ENCODE measurements at regions not wholly inside any gene's neighbourhood (a gene's known extent, or its start where the extent isn't known, plus 50 kb on each side); places are given as distances from the start of the nearest gene placed in this dataset.

GRCh38 chrX:20595928-20596575 lies 329.3 kb upstream of the RPS6KA3 start:
- no peak for DNase-seq

DNA sequence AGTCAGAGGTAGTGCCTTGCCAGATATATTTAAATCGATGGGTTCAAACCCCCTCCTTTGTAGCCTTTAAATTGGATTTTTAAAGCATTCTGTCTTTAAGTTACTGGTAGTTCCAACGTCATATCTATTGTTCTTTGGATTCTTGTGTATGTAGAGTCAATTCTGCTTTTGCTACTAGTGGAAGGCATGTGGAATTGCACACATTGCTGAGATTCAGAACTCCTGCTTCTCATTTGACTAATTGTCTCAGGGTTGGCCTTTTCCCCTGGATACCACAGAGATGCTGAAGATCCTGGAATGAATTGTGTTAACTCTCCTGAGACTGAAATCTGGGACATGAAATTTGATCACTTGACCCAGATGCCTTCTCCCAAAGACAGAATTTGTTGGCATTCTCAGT lies 328.3 kb upstream of the RPS6KA3 start:
- no peak for DNase-seq

DNA sequence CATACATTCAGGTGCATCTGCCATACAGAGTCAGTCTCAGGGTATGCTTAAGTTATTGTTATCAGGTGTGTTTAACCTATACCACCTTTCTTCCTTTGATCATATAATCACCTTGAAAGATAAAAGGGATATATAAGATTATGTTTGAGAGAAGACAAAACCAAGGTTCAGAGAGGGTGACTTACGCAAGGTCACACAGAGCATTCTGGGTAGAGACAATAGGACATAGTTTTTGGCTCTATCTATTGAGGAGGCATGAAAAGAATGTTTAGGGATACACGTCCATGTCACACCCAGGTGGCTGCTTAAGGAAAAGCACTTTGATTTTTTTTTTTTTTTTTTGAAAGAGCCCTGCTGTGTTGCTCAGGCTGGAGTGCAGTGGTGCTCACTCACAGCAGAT lies 327.1 kb upstream of the RPS6KA3 start:
- DNase-seq: no peak

GRCh38 chrX:20593402-20593801 lies 326.7 kb upstream of the RPS6KA3 start:
- DNase-seq: no peak

GRCh38 chrX:20591246-20591645 lies 324.5 kb upstream of the RPS6KA3 start:
- DNase-seq: no peak

GRCh38 chrX:20585782-20586181 lies 319.1 kb upstream of the RPS6KA3 start:
- DNase-seq: no peak

GRCh38 chrX:20571611-20572010 lies 304.9 kb upstream of the RPS6KA3 start:
- DNase-seq: no peak

DNA sequence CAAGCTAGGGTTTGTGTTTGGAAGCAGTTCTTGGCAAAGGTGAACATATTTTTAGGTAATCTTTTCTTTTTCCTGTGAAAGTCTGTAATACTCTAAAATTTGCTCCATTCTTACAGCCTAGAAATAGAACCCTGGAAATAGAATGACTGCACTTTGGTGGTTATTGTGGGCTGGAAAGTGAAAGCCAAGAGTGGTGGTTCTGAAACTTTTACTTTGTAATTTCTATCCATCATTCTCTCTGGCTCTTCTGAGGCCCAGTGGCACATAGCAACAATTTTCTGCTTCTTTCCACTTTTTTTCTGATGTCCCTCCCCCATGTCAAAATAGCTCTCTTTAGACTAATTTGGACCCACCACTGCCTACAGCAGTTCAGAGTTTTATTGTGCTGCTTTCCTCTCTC lies 300.4 kb upstream of the RPS6KA3 start:
- no peak for DNase-seq

GRCh38 chrX:20547611-20548051 lies 280.9 kb upstream of the RPS6KA3 start:
- no peak for DNase-seq

DNA sequence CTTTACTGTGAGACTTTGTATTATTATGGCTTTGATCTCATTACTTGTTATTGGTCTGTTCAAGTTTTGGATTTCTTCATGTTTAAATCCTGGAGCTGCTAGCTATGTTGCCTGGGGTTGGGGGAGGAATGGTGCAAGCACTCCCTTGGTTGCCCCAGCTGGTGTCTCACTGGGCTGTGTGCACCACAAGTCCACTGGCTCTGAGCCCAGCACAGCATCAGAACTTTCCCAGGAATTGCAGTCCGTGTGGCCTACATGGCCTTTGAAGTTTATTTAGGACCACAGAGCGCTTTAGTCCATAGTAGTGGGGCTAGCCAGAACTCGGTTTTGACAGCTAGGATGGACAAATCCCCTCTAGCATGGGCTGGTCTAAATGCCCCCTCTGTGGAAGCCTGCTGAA lies 278.8 kb upstream of the RPS6KA3 start:
- DNase-seq: no peak

DNA sequence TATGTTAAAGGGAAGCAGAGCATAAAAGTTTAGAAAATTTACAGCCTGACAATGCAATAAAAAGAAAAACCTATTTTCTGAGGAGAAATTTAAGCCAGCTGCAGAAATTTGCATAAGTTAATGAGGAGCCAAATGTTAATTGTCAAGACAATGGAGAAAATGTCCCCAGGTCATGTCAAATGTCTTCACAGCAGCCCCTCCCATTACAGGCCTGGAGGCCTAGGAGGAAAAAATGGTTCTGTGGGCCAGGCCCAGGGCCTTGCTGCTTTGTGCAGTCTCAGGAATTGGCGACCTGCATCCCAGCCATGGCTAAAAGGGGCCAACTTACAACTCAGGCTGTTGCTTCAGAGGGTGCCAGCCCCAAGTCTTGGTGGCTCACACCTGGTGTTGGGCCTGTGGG lies 275.4 kb upstream of the RPS6KA3 start:
- no peak for DNase-seq

DNA sequence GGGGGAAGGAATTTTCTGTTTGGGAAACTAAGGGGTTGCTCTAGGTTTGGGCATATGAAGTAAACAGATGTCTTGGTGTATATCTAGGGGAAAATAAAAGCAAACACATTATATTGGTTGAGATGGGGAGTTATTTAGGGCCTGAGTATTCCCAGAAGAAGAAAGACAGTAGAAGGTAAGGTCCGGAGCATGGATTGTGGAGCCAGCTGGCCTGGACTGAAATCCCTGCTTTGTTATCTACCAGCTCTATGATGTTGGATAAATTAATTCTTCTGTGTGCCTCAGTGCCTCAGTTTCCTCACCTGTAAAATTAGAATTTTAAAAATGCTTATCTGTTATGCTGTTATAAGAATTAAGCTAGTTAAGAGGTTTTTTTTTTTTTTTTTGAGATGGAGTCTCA lies 272.3 kb upstream of the RPS6KA3 start:
- no peak for DNase-seq

- DNase-seq: no peak
Measured at GRCh38 chrX:20531667-20532066, 265.0 kb upstream of the RPS6KA3 start.

DNA sequence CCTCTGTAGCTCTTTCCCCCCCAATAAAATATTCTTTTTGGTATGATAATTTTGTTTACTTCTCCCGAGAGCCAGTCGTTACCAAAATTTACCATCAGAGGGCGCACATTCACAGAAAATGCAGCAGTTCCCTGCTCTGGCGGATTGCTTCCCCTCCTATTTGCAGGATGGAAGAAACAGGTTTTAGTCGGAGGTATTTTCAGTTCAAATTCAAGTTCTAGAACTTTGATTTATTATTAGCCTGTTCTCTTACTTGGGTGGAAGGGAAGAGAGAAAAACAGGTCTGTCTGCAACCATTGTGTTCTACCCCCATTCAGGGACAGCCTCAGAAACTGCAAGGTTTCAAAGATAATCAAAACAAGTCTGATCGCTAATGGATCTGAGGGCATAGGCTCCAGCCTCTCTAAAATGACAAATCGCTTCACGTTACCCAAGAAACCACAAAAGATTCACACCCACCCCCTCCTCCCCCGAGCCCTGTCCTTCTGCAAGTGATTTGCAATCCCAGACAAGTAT lies 263.8 kb upstream of the RPS6KA3 start:
- peak; percentile 48 for DNase-seq

GRCh38 chrX:20529711-20530110 lies 263.0 kb upstream of the RPS6KA3 start:
- DNase-seq: no peak

- no peak for DNase-seq
Measured at GRCh38 chrX:20529301-20529700, 262.6 kb upstream of the RPS6KA3 start.

DNA sequence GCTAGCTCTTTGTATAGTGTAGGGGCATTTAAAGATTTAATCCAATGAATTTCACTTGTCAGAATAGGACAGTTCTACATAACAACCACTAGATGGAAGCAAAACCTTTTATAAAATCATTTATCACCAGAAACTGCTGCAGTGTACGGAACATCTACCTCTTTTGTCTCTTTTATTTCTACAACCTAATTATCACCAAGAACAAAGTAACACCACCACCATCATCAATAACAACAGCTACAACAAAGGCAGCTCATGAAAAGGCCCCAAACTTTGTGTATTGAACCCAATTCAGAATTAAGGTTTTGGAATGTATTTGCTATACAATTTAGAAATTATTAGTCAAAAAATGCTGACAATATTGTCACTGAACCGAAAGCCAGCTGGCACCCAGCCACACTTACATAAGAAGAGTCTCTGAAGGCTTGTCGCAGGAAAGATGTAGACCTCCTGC lies 260.9 kb upstream of the RPS6KA3 start:
- DNase-seq: peak; percentile 58

GRCh38 chrX:20527041-20527440 lies 260.3 kb upstream of the RPS6KA3 start:
- DNase-seq: no peak

DNA sequence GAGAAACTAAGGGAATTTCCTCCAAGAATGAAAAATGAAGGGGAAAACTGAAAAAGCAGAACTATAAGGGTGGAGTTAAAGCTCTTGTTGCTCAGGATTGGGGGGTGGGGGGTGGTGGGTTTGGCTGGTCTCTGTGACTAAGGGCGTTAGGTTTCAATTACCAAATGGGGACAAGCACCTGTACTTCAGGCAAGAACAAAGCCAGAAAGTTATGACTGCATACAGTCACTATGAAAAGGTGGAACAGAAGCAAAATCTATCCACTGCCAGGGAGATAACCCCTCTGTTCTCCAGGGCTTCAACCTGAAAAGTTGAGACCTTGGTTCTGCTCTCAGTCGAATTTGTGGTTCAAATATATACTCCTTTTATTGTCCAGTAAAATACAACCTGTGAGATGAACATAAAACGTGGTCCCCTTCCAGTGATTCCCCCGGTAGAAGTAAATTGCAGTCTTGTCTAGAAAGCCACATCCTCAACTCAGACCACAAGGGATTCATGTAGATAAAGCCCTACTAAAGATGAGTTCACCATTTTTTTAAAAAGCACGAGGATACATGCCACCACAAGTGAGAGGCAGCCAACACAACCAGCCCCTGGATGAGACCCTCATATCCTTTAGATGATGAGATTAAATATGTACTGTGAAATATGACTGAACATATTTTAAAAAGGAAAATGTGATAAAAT lies 257.1 kb upstream of the RPS6KA3 start:
- no peak for DNase-seq

DNA sequence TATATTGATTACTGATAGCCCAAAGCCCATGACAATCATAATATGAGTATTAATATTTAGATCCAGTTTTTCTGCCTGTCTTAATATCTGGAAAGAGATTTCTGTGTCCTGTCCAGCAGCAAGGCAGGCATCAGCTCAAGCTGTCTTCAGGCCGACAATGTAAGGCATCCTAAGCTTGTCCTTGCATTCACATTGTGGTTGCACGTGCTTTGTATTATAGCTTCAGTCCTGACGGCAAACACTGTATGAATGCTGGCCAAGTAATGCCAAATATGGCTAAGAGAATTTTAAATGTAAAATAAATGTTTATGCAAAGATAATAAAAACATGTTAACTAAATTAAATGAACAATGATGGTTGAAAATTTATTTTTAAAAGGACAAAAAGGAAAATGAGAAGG lies 255.7 kb upstream of the RPS6KA3 start:
- no peak for DNase-seq

DNA sequence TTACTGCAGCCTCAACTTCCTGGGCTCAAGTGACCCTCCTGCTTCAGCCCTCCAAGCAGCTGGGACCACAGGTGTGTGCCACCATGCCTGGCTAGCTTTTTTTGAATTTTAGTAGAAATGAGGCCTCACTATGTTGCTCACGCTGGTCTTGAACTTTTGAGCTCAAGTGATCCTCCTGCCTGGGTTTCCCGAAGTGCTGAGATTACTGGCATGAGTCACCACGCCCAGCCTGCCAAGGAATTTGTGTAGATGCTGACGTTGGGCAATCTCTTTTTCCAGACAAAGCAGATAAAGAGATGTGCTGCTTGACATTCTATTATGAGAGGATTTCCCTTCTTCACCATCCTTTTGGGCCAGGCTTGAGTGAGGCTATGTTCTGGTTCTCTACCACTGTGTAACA lies 254.5 kb upstream of the RPS6KA3 start:
- no peak for DNase-seq

GRCh38 chrX:20519826-20520225 lies 253.1 kb upstream of the RPS6KA3 start:
- no peak for DNase-seq

- DNase-seq: no peak
Measured at GRCh38 chrX:20519146-20519545, 252.4 kb upstream of the RPS6KA3 start.

GRCh38 chrX:20517565-20517964 lies 250.9 kb upstream of the RPS6KA3 start:
- no peak for DNase-seq

Data from NCI-H510A treated with DMSO at 0.1 percent for 48 hours (cell line).